A549 (cell line): ENCODE measurements at regions not wholly inside any gene's neighbourhood (a gene's known extent, or its start where the extent isn't known, plus 50 kb on each side); places are given as distances from the start of the nearest gene placed in this dataset.

Experiments used
- ATAC-seq, 2 experiments: fragments of 200-7000 bp in 1 of 2; fragments of >200 bp in 1 of 2; cut with Nextera tagmentation in 1 of 2; cut with Tn5 transposase in 1 of 2; 3 replicates each; pipeline versions ENCODE4 v1.8.0 to v1.9.1; 2018 to 2020; ENCODE audit warnings: mild to moderate bottlenecking in 1 of 2, moderate library complexity in 1 of 2
- CTCF ChIA-PET: fragments of 300-600 bp; sonication (Branson Sonifier 250); formaldehyde crosslinking; extraction: SDS; loops from one replicate; lab custom pipeline; 2021; ENCODE audit warnings: antibody characterized with exemption, inconsistent platforms; lab: Yijun Ruan, JAX
- POLR2A ChIA-PET: fragments of 350-600 bp; formaldehyde crosslinking; extraction: SDS; loops from one replicate; lab custom pipeline; 2021; ENCODE audit warnings: antibody characterized with exemption, inconsistent platforms; lab: Yijun Ruan, JAX
- DNase-seq, 2 experiments: peaks; one replicate each; pipeline versions ENCODE4 v3.0.0 to v3.0.0-alpha.2; 2011 to 2016; ENCODE audit warnings: low read depth in 1 of 2, low spot score in 1 of 2
- FAIRE-seq: peaks from 2 replicates; lab custom pipeline; 2011; peaks lifted over from hg19 to GRCh38; lab: Jason Lieb, UNC
- H3K27ac ChIP-seq, 2 experiments: fragments of >200 bp; sonication (Bioruptor Twin); formaldehyde crosslinking; 3 replicates each; pipeline ENCODE4 v1.5.1; 2016 to 2017
- H3K4me1 ChIP-seq: fragments of >200 bp; sonication (Bioruptor Twin); formaldehyde crosslinking; 3 replicates; pipeline ENCODE4 v1.6.1; 2016
- H3K4me2 ChIP-seq: fragments of >200 bp; sonication (Bioruptor Twin); formaldehyde crosslinking; 3 replicates; pipeline ENCODE4 v1.6.1; 2016
- H3K4me3 ChIP-seq: fragments of >200 bp; sonication (Bioruptor Twin); formaldehyde crosslinking; 3 replicates; pipeline ENCODE4 v1.5.1; 2016
- H3K9me3 ChIP-seq: fragments of >200 bp; sonication (Bioruptor Twin); formaldehyde crosslinking; 3 replicates; pipeline ENCODE4 v1.6.1; 2016
- ATOH8 ChIP-seq: fragments of 250-450 bp; sonication (Bioruptor Pico); IDR thresholded peaks from 2 replicates; pipeline ENCODE4 v1.5.0; 2020; ENCODE audit warnings: low read depth, mild to moderate bottlenecking, moderate library complexity
- BHLHE40 ChIP-seq: IDR thresholded peaks from 2 replicates; pipeline ENCODE4 v1.6.1; 2012; ENCODE audit warnings: low read depth, low read length, inconsistent platforms
- CEBPB ChIP-seq, 2 experiments: fragments of >200 bp in 1 of 2; sonication (Bioruptor Twin) in 1 of 2; formaldehyde crosslinking in 1 of 2; IDR thresholded peaks; 2 replicates each; pipeline ENCODE4 v1.6.1; 2012 to 2016
- CHD2 ChIP-seq: fragments of 150-350 bp; IDR thresholded peaks from 2 replicates; pipeline ENCODE4 v1.6.1; 2014; ENCODE audit warnings: low read length; ENCODE audit not compliant: partially characterized antibody
- EHMT2 ChIP-seq: fragments of 200-600 bp; sonication (generic); IDR thresholded peaks from 2 replicates; pipeline ENCODE4 v1.6.1; 2016; ENCODE audit warnings: antibody characterized with exemption, low read depth, mild to moderate bottlenecking, moderate library complexity
- ELK1 ChIP-seq: fragments of 150-350 bp; IDR thresholded peaks from 2 replicates; pipeline ENCODE4 v1.6.1; 2014; ENCODE audit warnings: low read depth, mild to moderate bottlenecking, low read length
- GATA3 ChIP-seq: IDR thresholded peaks from 2 replicates; pipeline ENCODE4 v1.6.1; 2012; ENCODE audit warnings: borderline replicate concordance
- HDAC2 ChIP-seq: fragments of 200-600 bp; sonication (generic); IDR thresholded peaks from 2 replicates; pipeline ENCODE4 v1.6.1; 2016
- HMGXB4 ChIP-seq: fragments of 250-450 bp; sonication (Bioruptor Pico); IDR thresholded peaks from 2 replicates; pipeline ENCODE4 v1.5.0; 2021; ENCODE audit warnings: mild to moderate bottlenecking, moderate library complexity, borderline replicate concordance
- HOXA7 ChIP-seq: fragments of 250-450 bp; sonication (Bioruptor Pico); IDR thresholded peaks from 2 replicates; pipeline ENCODE4 v1.5.0; 2020; ENCODE audit warnings: mild to moderate bottlenecking, moderate library complexity
- HOXB13 ChIP-seq: fragments of 250-450 bp; sonication (Bioruptor Pico); IDR thresholded peaks from 2 replicates; pipeline ENCODE4 v1.5.0; 2020; ENCODE audit warnings: low read depth, mild to moderate bottlenecking, moderate library complexity
- HOXB5 ChIP-seq: fragments of 250-450 bp; sonication (Bioruptor Pico); IDR thresholded peaks from 2 replicates; pipeline ENCODE4 v1.5.0; 2020; ENCODE audit warnings: mild to moderate bottlenecking, moderate library complexity
- JUN ChIP-seq, 2 experiments: fragments of >200 bp; sonication (Bioruptor Twin); formaldehyde crosslinking; IDR thresholded peaks; 2 replicates in 1 of 2; 3 replicates in 1 of 2; pipeline ENCODE4 v1.6.1; 2016 to 2017
- KDM1A ChIP-seq: fragments of 200-600 bp; sonication (generic); IDR thresholded peaks from 2 replicates; pipeline ENCODE4 v1.6.1; 2016; ENCODE audit warnings: low read depth, mild to moderate bottlenecking
- MAFK ChIP-seq: fragments of 450-650 bp; IDR thresholded peaks from 2 replicates; pipeline ENCODE4 v1.6.1; 2014; ENCODE audit not compliant: partially characterized antibody
- MAX ChIP-seq: IDR thresholded peaks from 2 replicates; pipeline ENCODE4 v1.6.1; 2012
- MAZ ChIP-seq: fragments of 150-350 bp; IDR thresholded peaks from 2 replicates; pipeline ENCODE4 v1.6.1; 2014; ENCODE audit warnings: antibody characterized with exemption, low read depth, low read length, borderline replicate concordance
- POLR2AphosphoS2 ChIP-seq: conservative IDR thresholded peaks from 2 replicates; pipeline ENCODE4 v1.6.1; 2012; ENCODE audit warnings: low read length, improper control_type of control experiment, inconsistent platforms
- RAD21 ChIP-seq, 2 experiments: fragments of >200 bp in 1 of 2; sonication (Bioruptor Twin) in 1 of 2; formaldehyde crosslinking in 1 of 2; IDR thresholded peaks in 1 of 2; conservative IDR thresholded peaks in 1 of 2; 2 replicates in 1 of 2; 3 replicates in 1 of 2; pipeline ENCODE4 v1.6.1; 2012 to 2018; ENCODE audit warnings: inconsistent platforms in 1 of 2
- REST ChIP-seq: fragments of 200-600 bp; sonication (generic); IDR thresholded peaks from 2 replicates; pipeline ENCODE4 v1.6.1; 2016; ENCODE audit warnings: antibody characterized with exemption, mild to moderate bottlenecking, moderate library complexity
- RFX5 ChIP-seq: fragments of 450-650 bp; IDR thresholded peaks from 2 replicates; pipeline ENCODE4 v1.7.1; 2014; ENCODE audit warnings: antibody characterized with exemption, mild to moderate bottlenecking, moderate library complexity
- RNF2 ChIP-seq: fragments of 200-600 bp; sonication (generic); IDR thresholded peaks from 2 replicates; pipeline ENCODE4 v1.6.1; 2016; ENCODE audit warnings: low read depth, mild to moderate bottlenecking, antibody characterized with exemption, moderate library complexity, borderline replicate concordance
- TFCP2L1 ChIP-seq: fragments of 250-450 bp; sonication (Bioruptor Pico); IDR thresholded peaks from 2 replicates; pipeline ENCODE4 v1.5.0; 2021; ENCODE audit warnings: mild to moderate bottlenecking
- TP53 ChIP-seq: fragments of 250-450 bp; sonication (Bioruptor Pico); IDR thresholded peaks from 2 replicates; pipeline ENCODE4 v1.5.0; 2021; ENCODE audit warnings: mild to moderate bottlenecking, moderate library complexity
- ZNF302 ChIP-seq: fragments of 250-450 bp; sonication (Bioruptor Pico); IDR thresholded peaks from 2 replicates; pipeline ENCODE4 v1.9.0; 2021; ENCODE audit warnings: inconsistent platforms, mild to moderate bottlenecking, moderate library complexity
- WGBS: methylation state at CpG from one replicate; pipeline ENCODE4 v1.1.6; 2017; ENCODE audit errors: missing lambda C conversion rate; 5-methylcytosine and 5-hydroxymethylcytosine counted together

GRCh38 chr7:91414734-91415133 lies 150.5 kb downstream of the FZD1 start:
- ATAC-seq = no peak
- Histone ChIP-seq H3K27ac (no peak overlapping the region), H3K9me3 (no peaks in the 10 kb centered on the region), H3K4me3 (no peak overlapping the region), H3K4me1 (no peaks in the 10 kb centered on the region), H3K4me2 (no peak overlapping the region)
- 11% methylated on average over 2 of the region's 2 CpGs for WGBS
- DNase-seq = no peak
- ChIA-PET POLR2A (no interaction called here), CTCF (no interaction called here)
- TF ChIP-seq CHD2 (no peak), HMGXB4 (CRISPR knock-in tag) (no peak), POLR2AphosphoS2 (no peak), JUN (IDR thresholded peaks at IDR 0.05) (no peak), HOXB5 (CRISPR knock-in tag) (no peak), MAX (no peak), CEBPB (IDR thresholded peaks at IDR 0.05) (no peak), GATA3 (no peak), KDM1A (no peak), RAD21 (conservative IDR thresholded peaks at IDR 0.05 in 1 of 2, IDR thresholded peaks at IDR 0.05 in 1 of 2) (no peak), REST (no peak)
- FAIRE-seq = no peak

GRCh38 chr7:91416155-91416865 lies 152.1 kb downstream of the FZD1 start:
- Histone ChIP-seq H3K4me2 (no peak overlapping the region), H3K27ac (no peak overlapping the region), H3K9me3 (no peaks in the 10 kb centered on the region), H3K4me3 (no peak overlapping the region), H3K4me1 (no peaks in the 10 kb centered on the region)
- CTCF ChIA-PET = no interaction called here
- FAIRE-seq (no peak), ATAC-seq (no peak), DNase-seq (no peak)
- POLR2A ChIA-PET = no interaction called here
- WGBS = 12% methylated on average over 4 of the region's 4 CpGs
- TF ChIP-seq ELK1 (no peak), ATOH8 (CRISPR knock-in tag) (no peak), HDAC2 (no peak), ZNF302 (CRISPR knock-in tag) (no peak), MAFK (no peak), REST (no peak), CHD2 (no peak), HOXB5 (CRISPR knock-in tag) (no peak), RNF2 (no peak), BHLHE40 (no peak), EHMT2 (no peak), RFX5 (no peak), HOXB13 (CRISPR knock-in tag) (no peak), KDM1A (no peak), MAZ (no peak), TP53 (no peak), HOXA7 (no peak), TFCP2L1 (CRISPR knock-in tag) (no peak)
